ENCODE measurements at regions not wholly inside any gene's neighbourhood (a gene's known extent, or its start where the extent isn't known, plus 50 kb on each side); places are given as distances from the start of the nearest gene placed in this dataset.

DNA sequence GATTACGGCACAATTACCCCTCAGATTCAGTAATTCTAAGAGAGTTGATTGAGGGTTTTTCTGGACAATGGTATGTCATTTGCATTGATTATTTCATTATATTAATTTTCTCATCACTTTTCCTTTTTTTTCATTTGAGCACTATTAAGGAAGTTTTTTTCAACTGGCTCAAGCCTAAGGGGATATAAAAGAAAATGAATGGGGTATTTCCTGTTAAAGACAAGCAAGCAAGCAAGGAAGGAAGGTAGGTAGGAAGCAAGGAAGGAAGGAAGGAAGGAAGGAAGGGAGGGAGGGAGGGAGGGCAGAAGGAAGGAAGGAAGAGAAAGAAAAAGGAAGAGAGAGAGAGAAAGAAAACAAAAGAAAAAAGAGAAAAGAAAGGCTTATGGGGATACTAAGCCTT, 620.3 kb downstream of the DIAPH3 start:
- TF ChIP-seq, protein P1, sequence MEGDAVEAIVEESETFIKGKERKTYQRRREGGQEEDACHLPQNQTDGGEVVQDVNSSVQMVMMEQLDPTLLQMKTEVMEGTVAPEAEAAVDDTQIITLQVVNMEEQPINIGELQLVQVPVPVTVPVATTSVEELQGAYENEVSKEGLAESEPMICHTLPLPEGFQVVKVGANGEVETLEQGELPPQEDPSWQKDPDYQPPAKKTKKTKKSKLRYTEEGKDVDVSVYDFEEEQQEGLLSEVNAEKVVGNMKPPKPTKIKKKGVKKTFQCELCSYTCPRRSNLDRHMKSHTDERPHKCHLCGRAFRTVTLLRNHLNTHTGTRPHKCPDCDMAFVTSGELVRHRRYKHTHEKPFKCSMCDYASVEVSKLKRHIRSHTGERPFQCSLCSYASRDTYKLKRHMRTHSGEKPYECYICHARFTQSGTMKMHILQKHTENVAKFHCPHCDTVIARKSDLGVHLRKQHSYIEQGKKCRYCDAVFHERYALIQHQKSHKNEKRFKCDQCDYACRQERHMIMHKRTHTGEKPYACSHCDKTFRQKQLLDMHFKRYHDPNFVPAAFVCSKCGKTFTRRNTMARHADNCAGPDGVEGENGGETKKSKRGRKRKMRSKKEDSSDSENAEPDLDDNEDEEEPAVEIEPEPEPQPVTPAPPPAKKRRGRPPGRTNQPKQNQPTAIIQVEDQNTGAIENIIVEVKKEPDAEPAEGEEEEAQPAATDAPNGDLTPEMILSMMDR (conservative IDR thresholded peaks at IDR 0.05 in 1 of 2, IDR thresholded peaks at IDR 0.05 in 1 of 2; ENCODE audit: extremely low read depth in 1 of 2, insufficient read depth in 1 of 2, low read depth in 1 of 2, low read length in 2 of 2) = no peak
- no peak for TF ChIP-seq EZH2 (IDR thresholded peaks at IDR 0.05; ENCODE audit: borderline replicate concordance, low read length)

All from mammary epithelial cell (primary cell).